NOMO-1 (cell line): ENCODE measurements at regions not wholly inside any gene's neighbourhood (a gene's known extent, or its start where the extent isn't known, plus 50 kb on each side); places are given as distances from the start of the nearest gene placed in this dataset.

Experiments used
- DNase-seq, 2 experiments: peaks; one replicate each; lab custom pipeline; 2025; ENCODE audit not compliant: unreplicated experiment in 2 of 2; lab: John Stamatoyannopoulos, UW

- no peak for DNase-seq
Measured at GRCh38 chr6:22878706-22879105, 309.3 kb downstream of the HDGFL1 start.

DNA sequence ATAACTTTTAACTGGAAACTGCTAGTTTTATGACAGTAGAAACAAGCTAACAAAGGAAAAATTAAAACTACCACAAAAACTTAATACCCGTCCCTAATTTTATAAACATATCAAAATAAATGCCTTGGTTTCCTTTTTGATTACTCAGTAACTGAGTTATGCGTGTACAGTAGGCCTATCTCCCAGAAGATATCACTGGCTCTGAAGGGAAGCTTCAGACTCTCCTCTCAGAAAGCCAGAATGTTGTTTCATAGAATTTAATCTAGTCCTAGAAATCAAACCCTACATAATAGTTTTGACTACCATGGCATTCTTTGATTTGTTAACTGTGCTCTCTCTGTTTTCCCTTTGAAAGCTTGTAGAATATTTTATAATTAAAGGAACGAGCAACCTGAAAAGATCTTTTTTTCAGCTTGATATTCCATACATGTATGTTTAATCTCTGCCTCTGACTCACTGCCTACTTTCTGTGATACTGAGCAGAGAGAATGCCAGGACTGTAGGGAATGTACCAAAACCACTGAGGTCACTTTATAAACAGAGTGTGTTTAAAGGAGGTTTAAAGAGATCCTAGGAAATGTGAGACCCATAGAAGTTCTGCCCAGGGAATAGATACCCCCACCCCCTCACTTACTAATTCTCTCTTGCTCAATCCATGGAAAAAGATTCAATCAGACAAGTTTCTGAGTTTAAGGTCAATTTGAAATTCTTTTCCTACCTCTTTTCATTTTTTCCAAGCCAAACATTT, 311.5 kb downstream of the HDGFL1 start:
- no peak for DNase-seq

GRCh38 chr6:22882581-22882980, 313.2 kb downstream of the HDGFL1 start:
- no peak for DNase-seq

DNA sequence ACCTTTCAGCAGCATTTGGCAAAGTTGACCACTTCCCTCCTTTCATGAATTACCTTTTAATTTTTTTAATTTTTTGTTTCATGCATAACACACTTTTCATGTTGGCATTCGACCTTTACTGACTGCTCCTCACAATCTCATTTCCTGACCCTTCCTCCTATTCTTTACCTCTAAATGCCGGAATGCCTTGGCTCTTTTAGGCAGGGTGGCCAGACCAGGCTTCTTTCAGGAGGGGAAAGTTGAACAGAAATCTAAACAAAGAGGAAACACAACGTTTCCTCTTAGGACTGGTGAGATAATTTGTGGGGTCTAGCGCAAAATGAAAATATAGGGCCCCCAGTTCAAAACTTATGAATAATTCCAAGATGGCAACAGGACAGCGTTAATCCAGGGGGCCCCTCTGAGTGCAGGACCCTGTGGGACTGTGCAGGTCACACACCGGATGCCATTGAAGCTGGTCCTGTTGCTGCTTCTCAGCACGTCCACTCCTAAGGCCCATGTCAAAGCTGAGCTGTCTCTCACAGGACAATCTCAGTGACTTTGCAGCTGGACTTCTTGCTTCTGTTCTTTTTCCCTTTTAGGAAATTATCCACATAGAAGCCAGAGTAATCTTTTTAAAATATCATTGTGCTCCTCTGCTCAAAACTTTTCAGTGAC, 313.8 kb downstream of the HDGFL1 start:
- DNase-seq, result no peak

DNA sequence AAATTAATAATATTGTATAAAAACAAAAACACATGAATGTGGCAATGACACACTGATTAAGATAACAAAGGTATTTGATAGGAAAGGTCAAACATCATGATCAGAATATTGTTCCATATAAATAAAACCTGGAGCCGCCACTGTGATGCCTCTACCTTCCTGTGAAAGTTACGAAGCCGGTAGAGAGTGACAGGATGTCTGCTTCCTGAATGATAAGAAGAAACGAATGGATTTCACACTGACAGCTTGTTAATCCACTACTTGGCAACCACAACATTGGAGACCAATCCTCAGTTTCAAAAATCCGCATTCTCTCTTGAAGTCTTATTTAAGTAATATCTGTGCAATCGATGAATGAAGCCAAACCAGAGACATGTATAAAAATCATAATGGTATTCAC, 315.1 kb downstream of the HDGFL1 start:
- no peak for DNase-seq

DNA sequence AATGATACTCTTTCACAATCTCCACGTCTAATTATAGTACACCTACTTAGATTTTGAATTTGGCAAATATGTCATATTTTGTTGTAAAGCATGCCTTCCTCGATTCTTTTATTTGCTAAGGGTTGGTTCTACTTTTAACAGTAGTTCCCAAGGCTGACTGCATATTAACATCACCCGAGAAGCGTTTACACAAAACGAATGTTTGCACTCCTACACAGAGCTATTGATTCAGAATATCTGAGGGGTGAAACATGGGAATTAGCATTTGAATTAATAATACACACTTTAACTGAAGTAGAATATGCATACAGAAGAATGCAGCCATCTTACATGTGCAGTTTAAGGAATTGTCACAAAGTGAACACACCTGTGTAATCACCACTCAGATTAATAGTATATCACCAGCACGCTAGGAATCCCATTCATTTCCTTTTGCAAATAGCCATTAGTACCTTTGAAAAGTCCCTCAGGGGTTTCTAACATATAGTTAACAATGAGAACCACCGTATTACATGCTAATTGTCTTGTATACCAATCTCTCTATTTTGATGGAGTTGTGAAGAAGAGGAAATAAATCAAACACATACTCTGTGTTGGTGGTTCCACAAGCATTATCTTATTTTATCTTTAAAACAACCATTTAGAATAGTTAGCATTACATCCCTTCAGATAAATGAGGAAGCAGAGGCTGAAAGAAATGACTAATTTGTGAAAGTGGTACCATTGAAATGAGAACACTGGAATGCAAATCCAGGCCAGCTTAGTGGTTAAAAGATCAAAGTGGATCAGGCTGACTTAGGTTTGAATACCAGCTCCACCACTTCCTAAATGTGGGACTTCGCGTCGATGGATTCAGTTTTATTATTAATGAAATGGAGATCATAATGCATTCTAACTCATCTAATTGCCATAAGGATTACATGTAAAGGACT, 317.6 kb downstream of the HDGFL1 start:
- DNase-seq, result no peak

DNA sequence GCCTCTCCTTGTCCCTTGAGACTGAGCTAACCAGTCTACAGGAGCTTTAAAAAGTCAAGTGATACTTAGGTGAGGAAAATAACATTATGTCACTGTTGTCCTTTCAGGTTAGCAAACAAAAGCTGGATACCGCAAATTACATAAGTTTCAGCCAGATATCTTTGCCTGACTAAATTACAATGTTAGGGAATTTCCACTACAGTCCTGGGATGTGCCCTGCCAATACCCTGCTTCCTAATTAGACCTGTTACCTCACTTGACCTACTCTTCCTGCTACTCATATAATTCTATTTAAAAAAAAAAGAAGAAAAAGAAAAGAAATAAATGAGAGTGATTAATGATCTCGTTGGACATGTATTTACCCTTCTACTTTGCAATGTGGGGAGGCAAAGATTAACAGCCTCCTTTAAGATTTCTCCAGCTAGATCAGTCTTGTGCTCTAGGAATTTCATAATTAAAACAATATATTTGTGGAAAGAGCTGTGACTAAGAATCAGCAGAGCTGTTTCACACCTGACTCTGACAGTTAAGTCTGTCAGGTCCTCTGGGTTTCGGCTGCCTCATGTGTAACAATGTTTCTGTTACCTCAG, 318.9 kb downstream of the HDGFL1 start:
- no peak for DNase-seq

DNA sequence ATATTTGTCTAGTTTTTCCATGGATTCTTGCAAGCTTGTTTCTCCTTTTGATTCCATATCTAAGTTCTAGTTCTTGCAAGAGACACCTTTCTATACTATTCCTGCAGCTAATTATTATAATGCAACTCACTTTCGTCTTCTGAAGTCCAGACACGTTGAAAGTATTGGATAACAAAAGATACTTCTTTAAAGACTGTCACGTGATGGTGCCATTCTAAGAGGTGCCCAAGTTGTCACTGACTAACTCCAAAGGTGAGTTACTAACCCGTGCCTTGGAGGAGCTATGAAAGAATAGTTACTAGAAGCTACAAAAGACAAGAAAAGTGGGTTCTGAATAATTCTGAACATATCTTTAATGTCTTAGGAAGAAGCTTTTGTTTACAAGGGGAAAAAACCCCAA, 322.6 kb downstream of the HDGFL1 start:
- DNase-seq, result no peak

- no peak for DNase-seq
Measured at GRCh38 chr6:22892452-22892851, 323.1 kb downstream of the HDGFL1 start.

GRCh38 chr6:22896696-22897095, 327.3 kb downstream of the HDGFL1 start:
- DNase-seq, result no peak

DNA sequence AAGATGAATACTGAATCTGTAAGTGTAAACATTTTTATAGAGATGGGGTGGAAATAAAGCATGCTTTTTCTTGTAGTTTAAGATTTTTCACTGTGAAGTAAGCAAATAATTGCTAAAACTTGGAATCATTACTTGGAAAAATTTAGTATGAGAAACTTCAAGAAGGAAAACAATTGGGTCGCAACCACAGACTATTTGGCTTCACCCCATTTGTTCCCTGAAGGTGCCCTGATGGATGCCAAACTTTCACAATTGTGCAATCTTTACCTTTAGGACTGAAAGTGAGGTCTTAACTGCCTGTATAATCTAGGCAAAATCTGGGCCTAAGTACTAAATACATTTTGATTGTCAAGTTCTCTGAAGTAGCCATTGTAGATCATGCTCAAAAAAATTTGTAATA, 330.1 kb downstream of the HDGFL1 start:
- no peak for DNase-seq

DNA sequence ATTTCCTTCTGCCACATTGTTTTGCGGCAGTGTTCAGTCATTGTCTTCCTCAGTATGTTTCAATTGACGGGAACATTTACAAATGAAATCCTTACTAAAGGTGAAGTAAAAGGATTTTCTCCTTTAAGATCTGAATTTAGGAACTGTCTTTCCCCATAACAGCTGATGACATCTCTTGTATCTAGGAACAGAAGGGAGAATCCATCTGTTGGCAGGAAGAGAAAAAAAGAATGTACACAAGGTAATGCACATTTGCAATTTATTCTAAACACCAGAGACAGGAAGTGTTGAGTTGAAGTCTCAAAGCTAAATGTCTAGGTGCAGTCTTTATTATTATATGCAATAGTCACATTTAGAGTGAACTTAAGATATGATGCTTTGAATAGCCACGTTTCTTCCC, 334.5 kb downstream of the HDGFL1 start:
- no peak for DNase-seq

DNA sequence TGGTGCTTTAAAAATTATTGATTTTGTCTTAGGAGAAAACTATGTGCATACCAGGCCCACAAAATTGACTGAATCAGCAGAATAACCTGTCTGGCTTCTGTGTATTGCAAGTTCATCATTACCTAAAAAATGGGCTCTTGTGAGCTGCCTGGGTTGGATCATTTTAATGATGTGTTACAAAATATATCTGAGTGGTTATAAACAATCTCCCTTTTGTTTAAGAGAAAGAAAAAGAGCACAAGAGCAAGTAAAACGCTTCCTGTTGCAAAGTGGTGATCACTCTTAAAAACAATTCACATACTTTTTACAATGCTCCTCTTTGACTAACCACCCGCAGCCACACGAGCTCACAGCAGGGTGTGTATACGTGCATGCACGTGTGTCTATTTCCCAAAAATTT, 335.1 kb downstream of the HDGFL1 start:
- DNase-seq, result no peak

GRCh38 chr6:22906091-22906549, 336.8 kb downstream of the HDGFL1 start:
- DNase-seq, result no peak

DNA sequence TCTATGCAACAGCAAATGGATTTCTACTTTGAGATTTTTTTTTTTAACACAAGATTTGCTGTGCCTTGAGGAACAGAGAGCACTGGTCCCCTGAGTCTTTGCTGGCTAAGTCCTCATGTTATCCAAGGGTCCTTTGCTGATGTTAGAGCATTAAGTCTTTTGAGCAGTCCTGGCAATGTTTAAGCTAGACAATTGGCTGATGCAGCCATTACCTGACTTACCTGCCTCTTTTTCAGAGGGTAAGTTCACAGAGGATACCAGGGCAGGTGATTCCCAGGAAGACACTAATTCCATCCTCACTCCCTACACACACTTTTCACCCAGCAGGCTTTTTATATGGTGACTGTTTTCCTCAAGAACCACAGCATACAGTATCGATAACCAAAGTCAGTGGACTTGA, 337.7 kb downstream of the HDGFL1 start:
- DNase-seq, result no peak

GRCh38 chr6:22910370-22910769, 341.0 kb downstream of the HDGFL1 start:
- no peak for DNase-seq

DNA sequence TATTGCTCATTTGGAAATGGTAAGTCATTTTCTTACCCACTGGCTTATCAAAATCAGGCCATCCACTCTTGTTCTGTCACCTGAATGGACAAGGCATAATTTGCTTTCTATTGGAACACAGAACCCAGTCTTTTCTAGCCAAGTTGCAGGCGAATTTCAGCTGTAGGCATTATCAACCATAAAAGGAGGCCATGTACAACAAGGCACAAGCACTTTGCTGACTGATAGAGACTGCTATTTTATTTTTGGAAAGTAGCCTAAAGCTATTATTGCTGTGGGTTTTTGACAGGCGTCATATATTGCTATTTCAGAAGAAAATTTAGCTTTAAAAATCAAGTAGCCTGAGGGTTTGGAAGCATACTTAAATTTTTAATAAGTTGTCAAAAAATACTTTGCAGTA, 344.2 kb downstream of the HDGFL1 start:
- DNase-seq, result no peak

- no peak for DNase-seq
Measured at GRCh38 chr6:22917344-22917743, 348.0 kb downstream of the HDGFL1 start.

GRCh38 chr6:22921828-22922227, 352.5 kb downstream of the HDGFL1 start:
- no peak for DNase-seq

- no peak for DNase-seq
Measured at GRCh38 chr6:22925304-22925835, 356.0 kb downstream of the HDGFL1 start.
